HEK293T (cell line): ENCODE measurements at regions not wholly inside any gene's neighbourhood (a gene's known extent, or its start where the extent isn't known, plus 50 kb on each side); places are given as distances from the start of the nearest gene placed in this dataset.

Source experiments
- CTCF ChIA-PET: fragments of 350-600 bp; formaldehyde crosslinking; extraction: SDS; loops from one replicate; lab custom pipeline; 2021; ENCODE audit warnings: antibody characterized with exemption, inconsistent platforms; lab: Yijun Ruan, JAX
- POLR2A ChIA-PET: fragments of 350-600 bp; formaldehyde crosslinking; extraction: SDS; loops from one replicate; lab custom pipeline; 2020; ENCODE audit warnings: antibody characterized with exemption, inconsistent platforms; lab: Yijun Ruan, JAX
- DNase-seq: peaks from one replicate; pipeline ENCODE4 v3.0.0; 2012; ENCODE audit warnings: mixed read lengths; ENCODE audit errors: extremely low spot score
- ARNT ChIP-seq: fragments of 450-650 bp; IDR thresholded peaks from 2 replicates; pipeline ENCODE4 v1.6.1; 2017; ENCODE audit warnings: mild to moderate bottlenecking
- BHLHE40 ChIP-seq: fragments of 450-650 bp; IDR thresholded peaks from 2 replicates; pipeline ENCODE4 v1.6.1; 2016; ENCODE audit warnings: mild to moderate bottlenecking, moderate library complexity, borderline replicate concordance
- CTBP1 ChIP-seq: fragments of 450-650 bp; IDR thresholded peaks from 2 replicates; pipeline ENCODE4 v1.6.1; 2016; ENCODE audit warnings: borderline replicate concordance
- ELF4 ChIP-seq: fragments of 450-650 bp; IDR thresholded peaks from 2 replicates; pipeline ENCODE4 v1.6.1; 2017; ENCODE audit warnings: antibody characterized with exemption
- FOXA1 ChIP-seq: fragments of 450-650 bp; IDR thresholded peaks from 2 replicates; pipeline ENCODE4 v1.6.1; 2016; ENCODE audit warnings: mild to moderate bottlenecking
- FOXK2 ChIP-seq: fragments of 450-650 bp; IDR thresholded peaks from 2 replicates; pipeline ENCODE4 v1.6.1; 2016; ENCODE audit warnings: mild to moderate bottlenecking
- FOXM1 ChIP-seq: fragments of 450-650 bp; IDR thresholded peaks from 2 replicates; pipeline ENCODE4 v1.6.1; 2017; ENCODE audit warnings: mild to moderate bottlenecking, borderline replicate concordance
- HDGF ChIP-seq: fragments of 450-650 bp; IDR thresholded peaks from 2 replicates; pipeline ENCODE4 v1.6.1; 2017; ENCODE audit warnings: antibody characterized with exemption, borderline replicate concordance
- L3MBTL2 ChIP-seq: fragments of 450-650 bp; conservative IDR thresholded peaks from 2 replicates; pipeline ENCODE4 v1.6.1; 2016; ENCODE audit warnings: mild to moderate bottlenecking
- LEF1 ChIP-seq: fragments of 450-650 bp; IDR thresholded peaks from 2 replicates; pipeline ENCODE4 v1.6.1; 2017; ENCODE audit warnings: mild to moderate bottlenecking, borderline replicate concordance
- NFRKB ChIP-seq: fragments of 450-650 bp; IDR thresholded peaks from 2 replicates; pipeline ENCODE4 v1.6.1; 2016; ENCODE audit warnings: mild to moderate bottlenecking, moderate library complexity
- SP1 ChIP-seq: fragments of 450-650 bp; IDR thresholded peaks from 2 replicates; pipeline ENCODE4 v1.6.1; 2017
- SUZ12 ChIP-seq: fragments of 450-650 bp; IDR thresholded peaks from 2 replicates; pipeline ENCODE4 v1.6.1; 2016; ENCODE audit warnings: mild to moderate bottlenecking
- TARDBP ChIP-seq: fragments of 450-650 bp; IDR thresholded peaks from 2 replicates; pipeline ENCODE4 v1.6.1; 2016
- ZNF384 ChIP-seq: fragments of 450-650 bp; IDR thresholded peaks from 2 replicates; pipeline ENCODE4 v1.6.1; 2016
- TF ChIP-seq, protein P1 (sequence below): fragments of 450-650 bp; IDR thresholded peaks from 2 replicates; pipeline ENCODE4 v1.6.1; 2016

DNA sequence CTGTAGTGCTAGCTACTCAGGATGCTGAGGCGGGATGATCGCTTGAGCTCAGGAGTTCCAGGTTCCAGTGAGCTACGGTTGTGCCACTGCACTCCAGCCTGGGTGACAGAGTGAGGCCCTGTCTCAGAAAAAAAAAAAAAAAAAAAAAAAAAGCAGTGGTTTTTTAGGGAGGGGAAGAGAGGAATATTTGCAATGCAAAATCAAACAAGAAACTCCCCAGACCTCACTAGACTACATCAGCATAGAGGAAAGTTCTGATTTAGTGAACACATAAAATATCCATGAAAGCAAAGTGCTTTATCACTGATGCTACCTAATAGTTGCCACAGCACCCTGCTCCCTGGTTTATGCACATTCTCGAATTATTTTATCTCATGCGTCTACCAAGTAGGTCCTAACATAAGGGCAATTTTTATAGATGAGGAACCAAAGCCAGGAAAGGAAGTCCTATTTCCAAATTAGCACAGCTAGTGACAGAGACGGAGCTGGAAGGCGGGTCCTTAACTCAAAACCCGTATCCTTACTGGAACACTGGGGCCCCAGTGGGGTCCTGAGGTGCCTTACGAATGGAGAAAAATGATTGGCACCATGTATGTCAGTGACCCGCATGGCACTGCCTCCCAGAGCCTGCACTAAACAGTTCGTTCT, 50.7 kb upstream of the GPR157 start:
- no peak for DNase-seq
- POLR2A ChIA-PET: no interaction called here
- CTCF ChIA-PET: interaction anchor here (1.2 to 1.5 kb wide), 2 partner anchors 17 kb away, joined by 5 read pairs; no protein-coding TSS in a partner anchor
- TF ChIP-seq CTBP1 (no peak), TARDBP (no peak)

DNA sequence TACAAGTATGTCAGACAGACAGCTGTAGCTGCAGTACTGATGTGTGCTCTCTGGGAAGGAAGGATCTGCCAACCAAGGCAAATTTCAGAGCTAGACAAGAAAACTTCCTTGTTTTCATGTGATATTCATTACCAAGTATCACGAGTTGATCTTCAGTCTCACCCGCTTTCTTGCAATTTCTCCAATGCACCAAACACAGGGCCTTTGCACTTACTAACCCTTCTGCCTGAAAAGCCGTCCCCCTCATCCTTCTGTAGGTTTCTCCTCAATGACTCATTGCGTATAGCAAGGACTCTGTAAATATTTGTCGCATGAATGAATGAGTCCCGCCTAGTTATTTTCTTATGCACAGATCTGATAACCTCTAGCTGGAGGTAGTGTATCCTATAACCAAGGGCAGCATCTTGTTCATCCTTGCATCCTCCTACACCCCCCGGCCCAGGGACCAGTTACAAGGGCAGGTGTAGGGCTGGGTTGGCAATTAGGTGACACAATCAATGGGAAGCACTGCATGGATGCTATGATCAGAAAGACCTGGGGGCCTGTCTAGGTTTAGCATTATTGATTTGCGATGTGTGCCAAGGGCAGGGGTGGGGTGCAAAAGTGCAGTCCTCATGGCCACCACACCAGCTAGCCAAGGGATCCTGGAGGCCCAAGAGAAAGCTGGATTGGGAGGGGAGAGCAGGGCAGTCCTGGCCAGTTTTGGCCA, 51.4 kb upstream of the GPR157 start:
- POLR2A ChIA-PET: no interaction called here
- DNase-seq: no peak
- TF ChIP-seq BHLHE40 (no peak), TARDBP (no peak)
- CTCF ChIA-PET: interaction anchor here (1.0 to 1.5 kb wide), 3 partner anchors 15 to 18 kb away, joined by 4 to 5 read pairs (median 5); no protein-coding TSS in a partner anchor

DNA sequence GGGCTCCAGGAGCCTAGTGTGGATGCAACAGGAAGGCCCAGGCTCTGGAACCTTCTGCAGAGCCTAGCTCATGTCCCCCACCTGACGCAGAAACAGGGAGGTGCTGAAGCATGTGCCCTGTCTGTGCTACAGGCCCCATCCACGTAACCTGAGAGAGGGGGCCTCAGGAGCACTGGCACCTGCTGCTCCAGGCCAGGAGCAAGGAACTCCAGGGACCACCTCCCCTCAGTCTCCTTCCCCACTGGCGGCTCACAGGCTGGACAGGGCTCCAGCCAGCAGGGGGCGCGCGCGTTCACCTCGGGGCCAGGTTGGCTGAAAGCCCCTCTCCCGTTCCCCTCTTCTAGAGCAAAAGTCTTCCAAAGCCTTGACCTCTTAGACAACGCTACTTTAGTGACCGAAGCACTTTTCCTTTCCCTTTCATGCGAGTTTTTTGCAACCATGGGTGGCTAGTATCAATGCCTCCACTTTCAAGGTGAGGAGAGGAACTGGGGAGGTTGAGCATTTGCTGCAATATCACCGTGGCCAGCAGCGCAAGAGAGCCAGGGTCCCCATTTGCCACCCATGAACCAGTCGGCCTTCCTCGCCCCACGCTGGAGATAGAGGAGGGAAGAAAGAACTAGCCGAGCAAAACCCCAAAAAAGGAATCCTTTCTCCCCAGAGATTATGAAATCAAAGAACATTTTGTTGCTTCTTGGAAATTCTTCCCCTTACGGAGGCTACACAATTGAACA, 52.4 kb upstream of the GPR157 start:
- POLR2A ChIA-PET: no interaction called here
- peak; percentile 85 for DNase-seq
- CTCF ChIA-PET: interaction anchor here (1.0 to 1.5 kb wide), 4 partner anchors 15 to 19 kb away, joined by 4 to 5 read pairs (median 5); no protein-coding TSS in a partner anchor
- no peak for TF ChIP-seq SP1
- no peak for TF ChIP-seq NFRKB
- TF ChIP-seq ARNT: no peak
- no peak for TF ChIP-seq FOXM1
- TF ChIP-seq FOXA1: no peak
- TF ChIP-seq FOXK2: no peak
- TF ChIP-seq LEF1: no peak
- no peak for TF ChIP-seq ZNF384
- no peak for TF ChIP-seq SUZ12
- TF ChIP-seq L3MBTL2: no peak
- no peak for TF ChIP-seq TARDBP
- no peak for TF ChIP-seq ELF4
- TF ChIP-seq HDGF: no peak
- TF ChIP-seq BHLHE40: no peak
- TF ChIP-seq, protein P1, sequence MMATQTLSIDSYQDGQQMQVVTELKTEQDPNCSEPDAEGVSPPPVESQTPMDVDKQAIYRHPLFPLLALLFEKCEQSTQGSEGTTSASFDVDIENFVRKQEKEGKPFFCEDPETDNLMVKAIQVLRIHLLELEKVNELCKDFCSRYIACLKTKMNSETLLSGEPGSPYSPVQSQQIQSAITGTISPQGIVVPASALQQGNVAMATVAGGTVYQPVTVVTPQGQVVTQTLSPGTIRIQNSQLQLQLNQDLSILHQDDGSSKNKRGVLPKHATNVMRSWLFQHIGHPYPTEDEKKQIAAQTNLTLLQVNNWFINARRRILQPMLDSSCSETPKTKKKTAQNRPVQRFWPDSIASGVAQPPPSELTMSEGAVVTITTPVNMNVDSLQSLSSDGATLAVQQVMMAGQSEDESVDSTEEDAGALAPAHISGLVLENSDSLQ: no peak
- no peak for TF ChIP-seq CTBP1

- ChIA-PET POLR2A (no interaction called here), CTCF (interaction anchor here (0.8 to 1.2 kb wide), 2 partner anchors 10 to 14 kb away, joined by 5 read pairs; no protein-coding TSS in a partner anchor)
- TF ChIP-seq BHLHE40: no peak
- no peak for TF ChIP-seq FOXA1
- peak; percentile 70 for TF ChIP-seq L3MBTL2
- no peak for DNase-seq
These were observed 52.4 kb upstream of the H6PD start for GRCh38 chr1:9181990-9182783.

DNA sequence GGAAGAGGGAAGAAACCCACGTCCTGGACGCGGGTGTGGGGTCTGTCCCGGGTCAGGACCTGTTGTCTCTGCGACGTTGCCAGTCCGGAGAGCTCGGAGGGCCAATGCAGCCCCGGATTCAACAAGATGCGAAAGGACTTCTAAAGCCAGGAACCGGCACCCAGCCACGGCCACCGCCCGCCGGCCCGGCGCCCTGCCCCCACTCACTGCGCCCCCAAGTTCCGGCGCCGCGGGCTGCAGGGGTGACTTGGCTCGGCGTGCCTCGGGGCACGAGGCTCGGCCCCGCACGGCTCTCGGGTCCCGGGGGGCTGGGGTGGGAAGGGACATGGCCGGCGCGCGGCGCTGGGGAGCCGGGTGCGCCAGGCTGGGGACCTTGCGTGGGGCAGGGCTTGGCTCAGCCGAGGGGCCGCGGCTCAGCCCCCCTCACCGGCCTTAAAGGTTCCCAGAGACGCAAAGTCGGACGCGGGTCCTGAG, 51.8 kb upstream of the H6PD start:
- ChIA-PET POLR2A (no interaction called here), CTCF (no interaction called here)
- TF ChIP-seq, protein P1: no peak
- TF ChIP-seq L3MBTL2 (no peak), SP1 (no peak), FOXM1 (no peak), BHLHE40 (no peak), LEF1 (no peak), CTBP1 (no peak), TARDBP (no peak), FOXK2 (no peak), ELF4 (no peak), ARNT (no peak), ZNF384 (no peak), HDGF (no peak), NFRKB (no peak), SUZ12 (no peak), FOXA1 (no peak)
- DNase-seq: no peak

DNA sequence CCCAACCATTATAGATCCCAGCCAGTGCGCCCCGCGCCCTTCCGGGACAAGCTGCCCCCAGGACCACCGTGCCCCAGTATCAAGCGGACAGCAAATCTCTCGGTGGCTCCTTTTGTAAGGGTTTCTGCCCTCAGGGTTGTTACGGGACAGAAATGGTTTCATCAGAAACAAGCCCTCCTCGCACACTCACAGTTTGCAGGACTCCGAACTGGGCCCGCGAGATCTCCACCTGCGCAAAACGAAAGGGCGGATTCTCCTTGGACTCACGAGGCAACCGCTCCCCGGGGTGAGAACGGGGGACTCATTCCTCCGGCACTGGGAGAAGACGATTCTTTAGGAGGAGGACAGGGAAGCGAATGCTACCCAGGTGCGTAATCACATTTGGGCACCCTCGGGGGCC, 51.1 kb upstream of the H6PD start:
- ChIA-PET CTCF (no interaction called here), POLR2A (no interaction called here)

More for the DNA sequence above, 51.1 kb upstream of the H6PD start:
- no peak for DNase-seq
- TF ChIP-seq L3MBTL2 (no peak), LEF1 (no peak), FOXK2 (no peak), HDGF (no peak), BHLHE40 (no peak), FOXM1 (no peak), FOXA1 (no peak), ARNT (no peak), TARDBP (no peak), SP1 (no peak), SUZ12 (no peak), NFRKB (no peak)
- TF ChIP-seq, protein P1: no peak
